ENCODE measurements at regions not wholly inside any gene's neighbourhood (a gene's known extent, or its start where the extent isn't known, plus 50 kb on each side); places are given as distances from the start of the nearest gene placed in this dataset.

- H3K4me3 ChIP-seq (replicated peaks; ENCODE audit: low read depth, low read length) = no peak overlapping the region
- TF ChIP-seq CTCF (IDR thresholded peaks at IDR 0.05; ENCODE audit: low read depth, low read length, missing control alignments) = no peak
- no peak for DNase-seq (ENCODE audit: extremely low read depth, low read depth)
These were observed 306.7 kb upstream of the ACVR2A start for GRCh38 chr2:147538088-147538487.

- no peak overlapping the region for H3K4me3 ChIP-seq (replicated peaks; ENCODE audit: low read depth, low read length)
- no peak for TF ChIP-seq CTCF (IDR thresholded peaks at IDR 0.05; ENCODE audit: low read depth, low read length, missing control alignments)
- DNase-seq (ENCODE audit: extremely low read depth, low read depth) = no peak
These were observed 313.6 kb upstream of the ACVR2A start for GRCh38 chr2:147531269-147531668.

- DNase-seq (ENCODE audit: extremely low read depth, low read depth) = no peak
- no peak overlapping the region for H3K4me3 ChIP-seq (replicated peaks; ENCODE audit: low read depth, low read length)
- no peak for TF ChIP-seq CTCF (IDR thresholded peaks at IDR 0.05; ENCODE audit: low read depth, low read length, missing control alignments)
These were observed 314.8 kb upstream of the ACVR2A start for GRCh38 chr2:147530033-147530432.

- no peak for DNase-seq (ENCODE audit: extremely low read depth, low read depth)
- H3K4me3 ChIP-seq (replicated peaks; ENCODE audit: low read depth, low read length) = no peak overlapping the region
- no peak for TF ChIP-seq CTCF (IDR thresholded peaks at IDR 0.05; ENCODE audit: low read depth, low read length, missing control alignments)
These were observed 318.9 kb upstream of the ACVR2A start for GRCh38 chr2:147525819-147526489.

- TF ChIP-seq CTCF (IDR thresholded peaks at IDR 0.05; ENCODE audit: low read depth, low read length, missing control alignments) = no peak
- DNase-seq (ENCODE audit: extremely low read depth, low read depth) = no peak
- H3K4me3 ChIP-seq (replicated peaks; ENCODE audit: low read depth, low read length) = no peak overlapping the region
These were observed 319.9 kb upstream of the ACVR2A start for GRCh38 chr2:147524912-147525311.

- no peak overlapping the region for H3K4me3 ChIP-seq (replicated peaks; ENCODE audit: low read depth, low read length)
- no peak for DNase-seq (ENCODE audit: extremely low read depth, low read depth)
- no peak for TF ChIP-seq CTCF (IDR thresholded peaks at IDR 0.05; ENCODE audit: low read depth, low read length, missing control alignments)
These were observed 321.4 kb upstream of the ACVR2A start for GRCh38 chr2:147523415-147523814.

GRCh38 chr2:147521936-147522335, 322.9 kb upstream of the ACVR2A start:
- H3K4me3 ChIP-seq (replicated peaks; ENCODE audit: low read depth, low read length) = no peak overlapping the region
- no peak for DNase-seq (ENCODE audit: extremely low read depth, low read depth)
- no peak for TF ChIP-seq CTCF (IDR thresholded peaks at IDR 0.05; ENCODE audit: low read depth, low read length, missing control alignments)

Measured in HFF-Myc (cell line).